Gastrocnemius medialis (tissue), 4 donors: ENCODE measurements at regions not wholly inside any gene's neighbourhood (a gene's known extent, or its start where the extent isn't known, plus 50 kb on each side); places are given as distances from the start of the nearest gene placed in this dataset.
A peak's percentile ranks its signal among the peaks of the same experiment; 100 is the strongest.

ENCODE experiments used
- ATAC-seq, 2 donors: fragments of 150-250 bp; one replicate each; pipeline ENCODE4 v1.9.1; 2016
- DNase-seq, 2 donors: peaks; one replicate each; pipeline ENCODE4 v3.0.0-alpha.2; 2019
- H3K27ac ChIP-seq, 4 donors: fragments of 200-600 bp; sonication (generic); 1 replicate in 1 of 4; 2 replicates in 3 of 4; pipeline ENCODE4 v1.5.1; 2016 to 2018; ENCODE audit warnings: mild to moderate bottlenecking in 2 of 4, moderate library complexity in 1 of 4
- H3K27me3 ChIP-seq, 3 donors: fragments of 200-600 bp; sonication (generic) in 2 of 3; 1 replicate in 1 of 3; 2 replicates in 2 of 3; pipeline versions ENCODE4 v1.5.1 to v1.6.0; 2016 to 2019; ENCODE audit warnings: mild to moderate bottlenecking in 1 of 3, moderate library complexity in 1 of 3
- H3K36me3 ChIP-seq, 2 donors: fragments of 200-600 bp; sonication (generic) in 1 of 2; one replicate each; pipeline ENCODE4 v1.5.1; 2017 to 2018
- H3K4me1 ChIP-seq, 2 donors: fragments of 200-600 bp; sonication (generic) in 1 of 2; one replicate each; pipeline ENCODE4 v1.5.1; 2016 to 2017; ENCODE audit warnings: mild to moderate bottlenecking in 2 of 2
- H3K4me3 ChIP-seq, 4 donors: fragments of 200-600 bp; sonication (generic) in 3 of 4; 1 replicate in 1 of 4; 2 replicates in 3 of 4; pipeline ENCODE4 v1.5.1; 2016 to 2019; ENCODE audit warnings: mild to moderate bottlenecking in 2 of 4
- H3K9me3 ChIP-seq, 3 donors: fragments of 200-600 bp; sonication (generic) in 2 of 3; 1 replicate in 1 of 3; 2 replicates in 2 of 3; pipeline ENCODE4 v1.5.1; 2016 to 2019
- CTCF ChIP-seq, 5 experiments: fragments of 450-650 bp in 3 of 5; fragments of 200-600 bp in 2 of 5; sonication (generic) in 2 of 5; IDR thresholded peaks in 4 of 5; conservative IDR thresholded peaks in 1 of 5; 1 replicate in 4 of 5; 2 replicates in 1 of 5; pipeline ENCODE4 v1.5.1; 2016 to 2019; ENCODE audit warnings: antibody characterized with exemption in 5 of 5, mild to moderate bottlenecking in 3 of 5, moderate library complexity in 3 of 5
- POLR2A ChIP-seq, 2 donors: fragments of 450-650 bp; IDR thresholded peaks; one replicate each; pipeline ENCODE4 v1.6.1; 2017; ENCODE audit warnings: antibody characterized with exemption in 2 of 2, mild to moderate bottlenecking in 2 of 2, moderate library complexity in 2 of 2
- in situ Hi-C, 4 donors: fragments of 200-750 bp; cut with MboI; loops; one replicate each; pipeline versions ENCODE4 v1.15.0 to v1.8.0; 2017; ENCODE audit warnings: low sequenced_read_pairs in 4 of 4
- intact Hi-C: fragments of 100-400 bp; cut with DNase I; formaldehyde crosslinking; loops from one replicate; pipeline ENCODE4 v1.15.1; 2023; ENCODE audit warnings: low total_unique reads

- intact Hi-C loops (no loop called here), in situ Hi-C loops (no loop called here)
- no peak for TF ChIP-seq POLR2A (IDR thresholded peaks at IDR 0.05)
- TF ChIP-seq CTCF (IDR thresholded peaks at IDR 0.05 in 4 of 5, conservative IDR thresholded peaks at IDR 0.05 in 1 of 5) = no peak
- Histone ChIP-seq H3K4me1 (peaks cover 19 to 28% of the 10 kb centered on the region in 2 donors), H3K4me3 (no peak overlapping the region), H3K36me3 (no peaks in the 10 kb centered on the region), H3K9me3 (no peaks in the 10 kb centered on the region), H3K27ac (no peak overlapping the region), H3K27me3 (no peaks in the 10 kb centered on the region)
- ATAC-seq (no peak), DNase-seq (no peak)
These were observed 70.5 kb upstream of the BOD1 start for GRCh38 chr5:173686950-173687349.

GRCh38 chr5:173688703-173689102 is 72.3 kb upstream of the BOD1 start:
- in situ Hi-C loops = no loop called here
- intact Hi-C loops = no loop called here

GRCh38 chr5:173689171-173689736 is 72.8 kb upstream of the BOD1 start:
- H3K27me3 ChIP-seq = no peaks in the 10 kb centered on the region
- peak; percentile 9 to 24 for ATAC-seq
- H3K4me3 ChIP-seq = peak overlapping the region in 2 of 4 donors; percentile 1 to 12
- H3K36me3 ChIP-seq = no peaks in the 10 kb centered on the region
- no peaks in the 10 kb centered on the region for H3K9me3 ChIP-seq
- intact Hi-C loops (no loop called here), in situ Hi-C loops (no loop called here)
- H3K4me1 ChIP-seq = peaks cover 19 to 28% of the 10 kb centered on the region in 2 donors
- no peak for DNase-seq
- TF ChIP-seq CTCF (IDR thresholded peaks at IDR 0.05 in 4 of 5, conservative IDR thresholded peaks at IDR 0.05 in 1 of 5) (no peak), POLR2A (IDR thresholded peaks at IDR 0.05) (no peak)
- H3K27ac ChIP-seq = peak overlapping the region; percentile 71 to 83 (median 78)

More at GRCh38 chr5:173688703-173689102, 72.3 kb upstream of the BOD1 start:
- no peak for ATAC-seq
- Histone ChIP-seq H3K9me3 (no peaks in the 10 kb centered on the region), H3K27me3 (no peaks in the 10 kb centered on the region), H3K27ac (peak overlapping the region; percentile 71 to 83 (median 78)), H3K4me1 (peaks cover 19 to 28% of the 10 kb centered on the region in 2 donors), H3K4me3 (no peak overlapping the region), H3K36me3 (no peaks in the 10 kb centered on the region)
- TF ChIP-seq CTCF (IDR thresholded peaks at IDR 0.05 in 4 of 5, conservative IDR thresholded peaks at IDR 0.05 in 1 of 5) (no peak), POLR2A (IDR thresholded peaks at IDR 0.05) (no peak)
- no peak for DNase-seq

- DNase-seq = peak in 1 of 2 donors; percentile 66
- in situ Hi-C loops (no loop called here), intact Hi-C loops (no loop called here)
- H3K9me3 ChIP-seq = no peaks in the 10 kb centered on the region
- peak; percentile 73 to 85 for ATAC-seq
- H3K36me3 ChIP-seq = no peaks in the 10 kb centered on the region
- peak overlapping the region; percentile 71 to 83 (median 78) for H3K27ac ChIP-seq
- H3K4me3 ChIP-seq = peak overlapping the region in 3 of 4 donors; percentile 1 to 31 (median 12)
- H3K27me3 ChIP-seq = no peaks in the 10 kb centered on the region
- TF ChIP-seq CTCF (IDR thresholded peaks at IDR 0.05 in 4 of 5, conservative IDR thresholded peaks at IDR 0.05 in 1 of 5) = peak in 4 of 5 experiments; percentile 21 to 52 (median 46)
- TF ChIP-seq POLR2A (IDR thresholded peaks at IDR 0.05) = no peak
- H3K4me1 ChIP-seq = peaks cover 19 to 28% of the 10 kb centered on the region in 2 donors
These were observed 73.4 kb upstream of the BOD1 start for GRCh38 chr5:173689737-173690360.
